Colonic mucosa (tissue), 4 donors: ENCODE measurements at regions not wholly inside any gene's neighbourhood (a gene's known extent, or its start where the extent isn't known, plus 50 kb on each side); places are given as distances from the start of the nearest gene placed in this dataset.

Source experiments
- DNase-seq: peaks from one replicate; pipeline ENCODE4 v3.0.0-alpha.2; 2020
- H3K27ac ChIP-seq: fragments of 200-600 bp; one replicate; pipeline ENCODE4 v1.8.0; 2021
- H3K27me3 ChIP-seq: fragments of 200-600 bp; one replicate; pipeline ENCODE4 v1.8.0; 2021
- H3K36me3 ChIP-seq: fragments of 200-600 bp; one replicate; pipeline ENCODE4 v1.8.0; 2021
- H3K4me1 ChIP-seq: fragments of 200-600 bp; one replicate; pipeline ENCODE4 v1.8.0; 2021; ENCODE audit warnings: mild to moderate bottlenecking
- H3K4me3 ChIP-seq: fragments of 200-600 bp; one replicate; pipeline ENCODE4 v1.8.0; 2021
- H3K9ac ChIP-seq, 2 donors: one replicate each; pipeline ENCODE4 v1.7.0; 2013; ENCODE audit warnings: control low read depth in 2 of 2, low read depth in 2 of 2, low read length in 2 of 2
- H3K9me3 ChIP-seq: fragments of 200-600 bp; one replicate; pipeline ENCODE4 v1.8.0; 2021
- intact Hi-C: fragments of 100-400 bp; cut with DNase I; formaldehyde crosslinking; loops from one replicate; pipeline ENCODE4 v1.14.1; 2022
- TF ChIP-seq, protein P1 (sequence below): fragments of 200-600 bp; IDR thresholded peaks from one replicate; pipeline ENCODE4 v1.8.0; 2022; ENCODE audit warnings: antibody characterized with exemption, mild to moderate bottlenecking
- donor health status: healthy.
- donor health status: DM: no; HTN: no; CAD: no.
- donor health status: DM: no; HTN: no; CAD: no.

GRCh38 chr9:109977521-109977920 is 197.5 kb downstream of the PALM2AKAP2 start:
- TF ChIP-seq, protein P1, sequence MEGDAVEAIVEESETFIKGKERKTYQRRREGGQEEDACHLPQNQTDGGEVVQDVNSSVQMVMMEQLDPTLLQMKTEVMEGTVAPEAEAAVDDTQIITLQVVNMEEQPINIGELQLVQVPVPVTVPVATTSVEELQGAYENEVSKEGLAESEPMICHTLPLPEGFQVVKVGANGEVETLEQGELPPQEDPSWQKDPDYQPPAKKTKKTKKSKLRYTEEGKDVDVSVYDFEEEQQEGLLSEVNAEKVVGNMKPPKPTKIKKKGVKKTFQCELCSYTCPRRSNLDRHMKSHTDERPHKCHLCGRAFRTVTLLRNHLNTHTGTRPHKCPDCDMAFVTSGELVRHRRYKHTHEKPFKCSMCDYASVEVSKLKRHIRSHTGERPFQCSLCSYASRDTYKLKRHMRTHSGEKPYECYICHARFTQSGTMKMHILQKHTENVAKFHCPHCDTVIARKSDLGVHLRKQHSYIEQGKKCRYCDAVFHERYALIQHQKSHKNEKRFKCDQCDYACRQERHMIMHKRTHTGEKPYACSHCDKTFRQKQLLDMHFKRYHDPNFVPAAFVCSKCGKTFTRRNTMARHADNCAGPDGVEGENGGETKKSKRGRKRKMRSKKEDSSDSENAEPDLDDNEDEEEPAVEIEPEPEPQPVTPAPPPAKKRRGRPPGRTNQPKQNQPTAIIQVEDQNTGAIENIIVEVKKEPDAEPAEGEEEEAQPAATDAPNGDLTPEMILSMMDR, result no peak
- no peak overlapping the region for H3K4me3 ChIP-seq
- intact Hi-C loops, result no loop called here
- H3K27me3 ChIP-seq, result no peaks in the 10 kb centered on the region
- no peaks in the 10 kb centered on the region for H3K36me3 ChIP-seq
- no peak overlapping the region for H3K27ac ChIP-seq
- no peak overlapping the region for H3K9ac ChIP-seq
- DNase-seq, result no peak
- no peaks in the 10 kb centered on the region for H3K4me1 ChIP-seq
- no peaks in the 10 kb centered on the region for H3K9me3 ChIP-seq

- DNase-seq, result no peak
- Histone ChIP-seq H3K4me3 (no peak overlapping the region), H3K9ac (no peak overlapping the region), H3K27ac (no peak overlapping the region), H3K4me1 (no peaks in the 10 kb centered on the region), H3K36me3 (no peaks in the 10 kb centered on the region), H3K27me3 (no peaks in the 10 kb centered on the region), H3K9me3 (no peaks in the 10 kb centered on the region)
- intact Hi-C loops, result no loop called here
- TF ChIP-seq, protein P1, result no peak
Observed at GRCh38 chr9:109981091-109981490, 201.1 kb downstream of the PALM2AKAP2 start.

GRCh38 chr9:109986521-109986991 is 206.6 kb downstream of the PALM2AKAP2 start:
- Histone ChIP-seq H3K27ac (no peak overlapping the region), H3K9me3 (no peaks in the 10 kb centered on the region), H3K4me1 (no peaks in the 10 kb centered on the region), H3K27me3 (no peaks in the 10 kb centered on the region), H3K4me3 (no peak overlapping the region), H3K36me3 (no peaks in the 10 kb centered on the region), H3K9ac (no peak overlapping the region)
- TF ChIP-seq, protein P1, result no peak
- no peak for DNase-seq
- intact Hi-C loops, result no loop called here

DNA sequence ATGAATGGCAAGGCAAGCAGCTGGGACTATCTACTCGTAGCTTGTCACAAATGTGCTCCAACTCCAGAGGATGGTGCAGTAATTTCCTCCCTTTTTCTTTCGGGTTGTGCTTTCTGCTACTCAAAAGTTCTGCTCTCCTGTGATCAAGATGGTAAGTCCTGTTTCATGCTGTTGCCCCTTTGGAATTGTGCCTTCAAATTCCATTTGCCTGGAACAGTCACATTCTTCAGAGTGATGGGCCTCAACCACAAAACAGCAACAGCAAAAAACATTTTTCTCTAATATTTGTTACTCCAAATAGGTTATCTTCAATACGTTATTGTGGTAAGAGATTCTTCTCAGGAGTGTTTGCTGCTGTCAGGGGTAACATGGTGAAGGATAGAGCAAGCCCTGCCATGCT is 209.3 kb downstream of the PALM2AKAP2 start:
- Histone ChIP-seq H3K27ac (no peak overlapping the region), H3K27me3 (no peaks in the 10 kb centered on the region), H3K9ac (no peak overlapping the region), H3K9me3 (no peaks in the 10 kb centered on the region), H3K4me1 (no peaks in the 10 kb centered on the region), H3K36me3 (no peaks in the 10 kb centered on the region), H3K4me3 (no peak overlapping the region)
- TF ChIP-seq, protein P1, result no peak
- no peak for DNase-seq
- intact Hi-C loops, result no loop called here

- Histone ChIP-seq H3K4me1 (no peaks in the 10 kb centered on the region), H3K4me3 (no peak overlapping the region), H3K27ac (no peak overlapping the region), H3K27me3 (no peaks in the 10 kb centered on the region), H3K9me3 (no peaks in the 10 kb centered on the region), H3K9ac (no peak overlapping the region), H3K36me3 (no peaks in the 10 kb centered on the region)
- intact Hi-C loops, result no loop called here
- TF ChIP-seq, protein P1, result no peak
- DNase-seq, result no peak
Observed at GRCh38 chr9:109990541-109990940, 210.5 kb downstream of the PALM2AKAP2 start.

GRCh38 chr9:109992293-109992692 is 212.3 kb downstream of the PALM2AKAP2 start:
- intact Hi-C loops, result no loop called here
- Histone ChIP-seq H3K27me3 (no peaks in the 10 kb centered on the region), H3K4me3 (no peak overlapping the region), H3K9ac (no peak overlapping the region), H3K4me1 (no peaks in the 10 kb centered on the region), H3K9me3 (no peaks in the 10 kb centered on the region), H3K36me3 (no peaks in the 10 kb centered on the region), H3K27ac (no peak overlapping the region)
- TF ChIP-seq, protein P1, result no peak
- DNase-seq, result no peak
